Mucosa of descending colon (tissue), 3 donors: ENCODE measurements at regions not wholly inside any gene's neighbourhood (a gene's known extent, or its start where the extent isn't known, plus 50 kb on each side); places are given as distances from the start of the nearest gene placed in this dataset.

Experiments
- ATAC-seq: fragments of 200-7000 bp; cut with Tn5 transposase; one replicate; pipeline ENCODE4 v1.9.1; 2020; ENCODE audit warnings: mild to moderate bottlenecking, moderate library complexity
- DNase-seq, 3 donors: peaks; one replicate each; pipeline ENCODE4 v3.0.0-alpha.2; 2020
- H3K36me3 ChIP-seq: fragments of 200-600 bp; one replicate; pipeline ENCODE4 v1.8.0; 2021; ENCODE audit warnings: low read depth, mild to moderate bottlenecking
- H3K4me1 ChIP-seq: fragments of 200-600 bp; one replicate; pipeline ENCODE4 v1.8.0; 2021; ENCODE audit warnings: low read depth, mild to moderate bottlenecking
- H3K4me3 ChIP-seq: fragments of 200-600 bp; one replicate; pipeline ENCODE4 v1.8.0; 2021; ENCODE audit warnings: mild to moderate bottlenecking
- H3K9me3 ChIP-seq: fragments of 200-600 bp; one replicate; pipeline ENCODE4 v1.8.0; 2021; ENCODE audit warnings: mild to moderate bottlenecking
- intact Hi-C, 2 donors: fragments of 100-400 bp; cut with DNase I in 1 of 2; cut with micrococcal nuclease in 1 of 2; formaldehyde crosslinking; loops; one replicate each; pipeline versions ENCODE4 v1.11.0 to v1.11.1; 2022; cut with DNase I, micrococcal nuclease
- TF ChIP-seq, protein P1 (sequence below): fragments of 200-600 bp; IDR thresholded peaks from one replicate; pipeline ENCODE4 v1.8.0; 2022; ENCODE audit warnings: antibody characterized with exemption, mild to moderate bottlenecking
- donor health status: DM: no; HTN: no; CAD: no; lungs with moderate emphysema.
- donor health status: DM: no; HTN: no; CAD: no.
- donor health status: DM: no; HTN: yes; CAD: no.

GRCh38 chr12:130078852-130079251 lies 83.4 kb upstream of the FZD10 start:
- TF ChIP-seq, protein P1, sequence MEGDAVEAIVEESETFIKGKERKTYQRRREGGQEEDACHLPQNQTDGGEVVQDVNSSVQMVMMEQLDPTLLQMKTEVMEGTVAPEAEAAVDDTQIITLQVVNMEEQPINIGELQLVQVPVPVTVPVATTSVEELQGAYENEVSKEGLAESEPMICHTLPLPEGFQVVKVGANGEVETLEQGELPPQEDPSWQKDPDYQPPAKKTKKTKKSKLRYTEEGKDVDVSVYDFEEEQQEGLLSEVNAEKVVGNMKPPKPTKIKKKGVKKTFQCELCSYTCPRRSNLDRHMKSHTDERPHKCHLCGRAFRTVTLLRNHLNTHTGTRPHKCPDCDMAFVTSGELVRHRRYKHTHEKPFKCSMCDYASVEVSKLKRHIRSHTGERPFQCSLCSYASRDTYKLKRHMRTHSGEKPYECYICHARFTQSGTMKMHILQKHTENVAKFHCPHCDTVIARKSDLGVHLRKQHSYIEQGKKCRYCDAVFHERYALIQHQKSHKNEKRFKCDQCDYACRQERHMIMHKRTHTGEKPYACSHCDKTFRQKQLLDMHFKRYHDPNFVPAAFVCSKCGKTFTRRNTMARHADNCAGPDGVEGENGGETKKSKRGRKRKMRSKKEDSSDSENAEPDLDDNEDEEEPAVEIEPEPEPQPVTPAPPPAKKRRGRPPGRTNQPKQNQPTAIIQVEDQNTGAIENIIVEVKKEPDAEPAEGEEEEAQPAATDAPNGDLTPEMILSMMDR = no peak
- Histone ChIP-seq H3K9me3 (no peaks in the 10 kb centered on the region), H3K36me3 (no peaks in the 10 kb centered on the region), H3K4me3 (no peak overlapping the region), H3K4me1 (no peaks in the 10 kb centered on the region)
- DNase-seq (no peak), ATAC-seq (no peak)
- intact Hi-C loops = no loop called here

GRCh38 chr12:130079279-130079678 lies 83.0 kb upstream of the FZD10 start:
- ATAC-seq (no peak), DNase-seq (no peak)
- Histone ChIP-seq H3K4me1 (no peaks in the 10 kb centered on the region), H3K4me3 (no peak overlapping the region), H3K9me3 (no peaks in the 10 kb centered on the region), H3K36me3 (no peaks in the 10 kb centered on the region)
- TF ChIP-seq, protein P1 = no peak
- intact Hi-C loops = no loop called here

GRCh38 chr12:130080205-130080604 lies 82.1 kb upstream of the FZD10 start:
- Histone ChIP-seq H3K9me3 (no peaks in the 10 kb centered on the region), H3K36me3 (no peaks in the 10 kb centered on the region), H3K4me1 (no peaks in the 10 kb centered on the region), H3K4me3 (no peak overlapping the region)
- intact Hi-C loops = no loop called here
- ATAC-seq (no peak), DNase-seq (no peak)
- TF ChIP-seq, protein P1 = no peak

DNA sequence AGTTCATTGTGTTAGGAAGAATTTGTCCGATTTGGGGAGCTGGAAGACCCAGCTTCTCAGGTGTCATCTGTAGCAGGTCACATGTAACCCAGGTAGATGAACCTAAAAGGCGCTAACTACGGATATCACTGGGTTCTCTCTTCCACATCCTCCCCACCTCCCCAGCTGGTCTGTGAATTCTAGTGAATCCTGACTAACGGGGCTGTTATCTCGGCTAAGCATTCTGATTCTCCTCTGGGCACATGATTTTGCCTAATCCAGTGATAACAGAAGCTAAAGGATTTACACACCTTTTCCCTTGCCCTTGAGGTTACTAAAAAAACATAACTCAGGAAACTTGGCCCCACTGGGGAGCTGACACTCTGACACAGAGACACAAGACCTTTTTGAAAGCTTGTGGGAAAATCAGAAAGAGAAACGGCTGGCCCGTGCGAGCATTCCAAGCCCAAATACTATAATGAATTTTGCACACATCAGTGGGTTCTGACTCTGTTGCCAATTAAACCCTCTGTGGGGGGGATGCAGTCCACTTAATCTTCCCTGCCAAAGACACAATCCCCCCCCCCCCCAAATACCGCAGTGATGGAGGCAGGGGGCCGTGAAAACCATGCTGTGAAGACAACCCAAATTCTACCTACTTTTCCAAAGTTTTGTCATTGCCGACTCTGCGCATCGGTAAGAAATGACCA lies 81.0 kb upstream of the FZD10 start:
- no peaks in the 10 kb centered on the region for H3K4me1 ChIP-seq
- ATAC-seq (no peak), DNase-seq (no peak)
- H3K4me3 ChIP-seq = no peak overlapping the region
- intact Hi-C loops = no loop called here
- H3K36me3 ChIP-seq = no peaks in the 10 kb centered on the region
- TF ChIP-seq, protein P1 = no peak
- no peaks in the 10 kb centered on the region for H3K9me3 ChIP-seq

GRCh38 chr12:130083002-130083401 lies 79.3 kb upstream of the FZD10 start:
- intact Hi-C loops = no loop called here
- Histone ChIP-seq H3K4me1 (no peaks in the 10 kb centered on the region), H3K4me3 (no peak overlapping the region), H3K9me3 (no peaks in the 10 kb centered on the region), H3K36me3 (no peaks in the 10 kb centered on the region)
- DNase-seq (no peak), ATAC-seq (no peak)
- TF ChIP-seq, protein P1 = no peak

DNA sequence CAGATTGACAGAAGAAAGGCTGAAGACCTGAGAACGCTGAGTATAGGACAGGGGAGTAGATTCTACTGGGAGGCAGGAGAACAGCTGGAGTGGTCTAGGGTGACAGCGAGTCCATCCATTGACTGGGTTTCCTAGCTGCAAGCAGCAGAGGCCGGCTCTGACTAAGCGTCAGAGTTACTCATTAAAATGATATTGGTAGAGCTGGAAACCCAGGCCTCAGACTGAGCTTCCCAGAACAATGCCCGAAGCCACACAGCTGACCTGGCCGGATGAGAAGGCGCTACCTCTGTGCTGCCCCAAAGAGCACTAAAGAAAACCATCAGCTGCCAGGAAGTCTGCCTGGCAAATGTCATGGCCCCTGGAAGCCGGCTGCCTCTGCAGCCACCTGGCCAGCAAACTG lies 78.5 kb upstream of the FZD10 start:
- TF ChIP-seq, protein P1 = no peak
- intact Hi-C loops = no loop called here

More for the DNA sequence above, 78.5 kb upstream of the FZD10 start:
- ATAC-seq (no peak), DNase-seq (no peak)
- H3K9me3 ChIP-seq = no peaks in the 10 kb centered on the region
- H3K36me3 ChIP-seq = no peaks in the 10 kb centered on the region
- no peak overlapping the region for H3K4me3 ChIP-seq
- no peaks in the 10 kb centered on the region for H3K4me1 ChIP-seq
